Gastrocnemius medialis (tissue), 4 donors: ENCODE measurements at regions not wholly inside any gene's neighbourhood (a gene's known extent, or its start where the extent isn't known, plus 50 kb on each side); places are given as distances from the start of the nearest gene placed in this dataset.

Experiments used
- POLR2A ChIP-seq, 2 donors: fragments of 450-650 bp; IDR thresholded peaks; one replicate each; pipeline ENCODE4 v1.6.1; 2017; ENCODE audit warnings: antibody characterized with exemption in 2 of 2, mild to moderate bottlenecking in 2 of 2, moderate library complexity in 2 of 2
- TF ChIP-seq, protein P1 (sequence below), 5 experiments: fragments of 450-650 bp in 3 of 5; fragments of 200-600 bp in 2 of 5; sonication (generic) in 2 of 5; IDR thresholded peaks in 4 of 5; conservative IDR thresholded peaks in 1 of 5; 1 replicate in 4 of 5; 2 replicates in 1 of 5; pipeline ENCODE4 v1.5.1; 2016 to 2019; ENCODE audit warnings: antibody characterized with exemption in 5 of 5, mild to moderate bottlenecking in 3 of 5, moderate library complexity in 3 of 5

DNA sequence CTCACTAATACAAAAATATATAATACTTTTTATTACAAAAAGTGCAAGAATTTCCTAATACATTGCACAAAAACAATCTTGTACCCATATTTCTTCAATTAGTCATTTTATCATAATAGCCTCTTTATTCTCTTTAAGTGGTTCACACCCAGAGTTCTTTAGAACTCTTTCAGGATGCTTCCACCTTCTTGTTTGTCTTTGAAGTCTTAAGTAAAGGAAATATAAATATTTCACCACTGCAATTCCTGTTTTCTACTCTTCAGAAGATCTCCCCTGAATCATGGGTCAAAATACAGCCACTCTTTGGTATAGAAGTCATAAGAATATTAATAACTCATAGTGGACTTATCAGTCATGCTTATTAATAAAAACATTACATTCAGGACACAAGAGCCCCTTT, 293.0 kb downstream of the ATPSCKMT start:
- TF ChIP-seq, protein P1, sequence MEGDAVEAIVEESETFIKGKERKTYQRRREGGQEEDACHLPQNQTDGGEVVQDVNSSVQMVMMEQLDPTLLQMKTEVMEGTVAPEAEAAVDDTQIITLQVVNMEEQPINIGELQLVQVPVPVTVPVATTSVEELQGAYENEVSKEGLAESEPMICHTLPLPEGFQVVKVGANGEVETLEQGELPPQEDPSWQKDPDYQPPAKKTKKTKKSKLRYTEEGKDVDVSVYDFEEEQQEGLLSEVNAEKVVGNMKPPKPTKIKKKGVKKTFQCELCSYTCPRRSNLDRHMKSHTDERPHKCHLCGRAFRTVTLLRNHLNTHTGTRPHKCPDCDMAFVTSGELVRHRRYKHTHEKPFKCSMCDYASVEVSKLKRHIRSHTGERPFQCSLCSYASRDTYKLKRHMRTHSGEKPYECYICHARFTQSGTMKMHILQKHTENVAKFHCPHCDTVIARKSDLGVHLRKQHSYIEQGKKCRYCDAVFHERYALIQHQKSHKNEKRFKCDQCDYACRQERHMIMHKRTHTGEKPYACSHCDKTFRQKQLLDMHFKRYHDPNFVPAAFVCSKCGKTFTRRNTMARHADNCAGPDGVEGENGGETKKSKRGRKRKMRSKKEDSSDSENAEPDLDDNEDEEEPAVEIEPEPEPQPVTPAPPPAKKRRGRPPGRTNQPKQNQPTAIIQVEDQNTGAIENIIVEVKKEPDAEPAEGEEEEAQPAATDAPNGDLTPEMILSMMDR (IDR thresholded peaks at IDR 0.05 in 4 of 5, conservative IDR thresholded peaks at IDR 0.05 in 1 of 5) = no peak
- no peak for TF ChIP-seq POLR2A (IDR thresholded peaks at IDR 0.05)
